SU-DHL-6 (cell line): ENCODE measurements at regions not wholly inside any gene's neighbourhood (a gene's known extent, or its start where the extent isn't known, plus 50 kb on each side); places are given as distances from the start of the nearest gene placed in this dataset.

Experiments
- H2AFZ ChIP-seq: fragments of 200-600 bp; sonication (generic); 2 replicates; pipeline ENCODE4 v1.6.1; 2014; ENCODE audit warnings: low read depth, mild to moderate bottlenecking, moderate library complexity, mixed read lengths, antibody characterized with exemption, low read length; ENCODE audit not compliant: severe bottlenecking
- H3F3A ChIP-seq: fragments of 200-600 bp; shearing (Covaris generic); 2 replicates; pipeline ENCODE4 v1.6.0; 2016; ENCODE audit warnings: antibody characterized with exemption, mild to moderate bottlenecking; ENCODE audit not compliant: insufficient read depth
- H3K27ac ChIP-seq: fragments of 200-600 bp; sonication (generic); 2 replicates; pipeline ENCODE4 v1.5.1; 2016; ENCODE audit warnings: low read depth, mild to moderate bottlenecking, low read length, moderate library complexity, mixed read lengths
- H3K27me3 ChIP-seq: fragments of 200-600 bp; sonication (generic), shearing (Covaris generic); 2 replicates; pipeline ENCODE4 v1.6.0; 2014; ENCODE audit warnings: mild to moderate bottlenecking, low read length
- H3K36me3 ChIP-seq: fragments of 200-600 bp; sonication (generic); 2 replicates; pipeline ENCODE4 v1.6.1; 2014; ENCODE audit warnings: mild to moderate bottlenecking, low read length, mixed read lengths
- H3K4me2 ChIP-seq: fragments of 300-600, 200-600 bp; shearing (Covaris generic), sonication (generic); 2 replicates; pipeline ENCODE4 v1.6.0; 2014; ENCODE audit warnings: low read length, low read depth, mild to moderate bottlenecking; ENCODE audit not compliant: poor library complexity, severe bottlenecking
- H3K4me3 ChIP-seq: fragments of 200-600 bp; sonication (generic); 2 replicates; pipeline ENCODE4 v1.5.1; 2014; ENCODE audit warnings: antibody characterized with exemption, low read length, mild to moderate bottlenecking, mixed read lengths; ENCODE audit not compliant: insufficient read depth, poor library complexity, severe bottlenecking
- H3K79me2 ChIP-seq: fragments of 200-600 bp; sonication (generic); 2 replicates; pipeline ENCODE4 v1.6.1; 2014; ENCODE audit warnings: mild to moderate bottlenecking, low read length, moderate library complexity; ENCODE audit not compliant: insufficient read depth
- H3K9ac ChIP-seq: fragments of 200-600 bp; sonication (generic); 2 replicates; pipeline ENCODE4 v1.7.0; 2014; ENCODE audit warnings: mild to moderate bottlenecking, low read length
- H3K9me2 ChIP-seq: fragments of 200-600 bp; sonication (generic); replicated peaks from 2 replicates; pipeline ENCODE4 v1.6.1; 2014; ENCODE audit warnings: low read length; ENCODE audit not compliant: insufficient read depth
- H3K9me3 ChIP-seq: fragments of 200-600 bp; sonication (generic); 2 replicates; pipeline ENCODE4 v1.6.1; 2014; ENCODE audit warnings: low read length, mixed read lengths; ENCODE audit not compliant: insufficient read depth
- H4K20me1 ChIP-seq: fragments of 200-600 bp; sonication (generic); 2 replicates; pipeline ENCODE4 v1.6.1; 2014; ENCODE audit warnings: low read depth, mild to moderate bottlenecking, antibody characterized with exemption, low read length, moderate library complexity, mixed read lengths
- CTCF ChIP-seq: fragments of 200-600 bp; sonication (generic); IDR thresholded peaks from one replicate; pipeline ENCODE4 v1.5.1; 2017; ENCODE audit warnings: antibody characterized with exemption, mild to moderate bottlenecking, low read length, moderate library complexity; ENCODE audit not compliant: insufficient read depth, poor library complexity, severe bottlenecking
- EZH2phosphoT487 ChIP-seq: fragments of 200-600 bp; sonication (generic), shearing (Covaris generic); conservative IDR thresholded peaks from 2 replicates; pipeline ENCODE4 v1.6.1; 2018; ENCODE audit warnings: mild to moderate bottlenecking, antibody characterized with exemption, low read length, moderate library complexity, mixed read lengths

DNA sequence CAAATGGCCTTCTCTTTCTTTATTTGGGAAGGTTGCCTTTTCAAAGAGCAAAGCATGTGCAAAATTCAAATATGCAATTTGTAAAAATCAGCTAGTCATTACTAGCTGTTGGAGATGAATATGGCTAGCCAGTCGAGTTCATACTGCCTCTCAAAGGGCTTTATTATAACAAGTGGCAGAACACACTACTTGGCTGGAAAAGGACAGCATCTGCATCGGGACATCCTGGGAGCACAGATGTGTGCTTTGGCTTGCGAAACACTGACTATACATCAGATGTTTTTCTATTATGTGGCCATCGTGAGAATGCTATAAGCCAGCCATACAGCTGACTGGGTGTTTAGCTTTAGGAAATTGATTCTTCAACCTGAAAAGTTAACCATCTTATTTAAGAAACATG is 424.2 kb downstream of the KCTD12 start:
- Histone ChIP-seq H3K4me2 (no peak overlapping the region), H3K9ac (no peak overlapping the region), H3K27me3 (no peaks in the 10 kb centered on the region), H3K36me3 (no peaks in the 10 kb centered on the region), H4K20me1 (no peaks in the 10 kb centered on the region), H3K27ac (no peak overlapping the region), H3K9me3 (no peaks in the 10 kb centered on the region), H3K4me3 (no peak overlapping the region), H3K79me2 (no peaks in the 10 kb centered on the region), H2AFZ (no peak overlapping the region), H3F3A (no peaks in the 10 kb centered on the region), H3K9me2 (no peaks in the 10 kb centered on the region)
- TF ChIP-seq CTCF, result no peak
- TF ChIP-seq EZH2phosphoT487, result no peak

DNA sequence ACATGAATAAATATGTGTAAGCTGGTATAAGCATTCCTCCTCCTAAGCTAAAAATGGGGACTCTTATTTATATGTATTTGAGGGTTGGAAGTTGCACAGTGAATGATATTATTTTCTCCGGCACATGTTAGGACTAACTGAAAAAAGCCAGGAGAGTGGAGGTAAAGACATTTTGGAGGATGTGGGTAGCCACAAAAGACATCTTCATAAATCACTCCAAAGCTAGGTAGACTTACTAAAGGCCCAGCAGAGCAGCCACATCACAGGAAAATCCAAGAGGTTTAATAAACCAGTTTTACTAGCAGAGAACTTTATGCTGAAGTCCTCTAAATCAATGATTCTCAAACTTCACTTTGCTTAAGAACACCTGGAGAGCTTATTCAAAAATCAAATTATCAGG is 424.7 kb downstream of the KCTD12 start:
- TF ChIP-seq CTCF (no peak), EZH2phosphoT487 (no peak)
- no peak overlapping the region for H2AFZ ChIP-seq
- H3K27me3 ChIP-seq, result no peaks in the 10 kb centered on the region
- H3F3A ChIP-seq, result no peaks in the 10 kb centered on the region
- no peaks in the 10 kb centered on the region for H3K9me2 ChIP-seq
- no peaks in the 10 kb centered on the region for H4K20me1 ChIP-seq
- no peak overlapping the region for H3K4me2 ChIP-seq
- H3K36me3 ChIP-seq, result no peaks in the 10 kb centered on the region
- H3K79me2 ChIP-seq, result no peaks in the 10 kb centered on the region
- H3K9ac ChIP-seq, result no peak overlapping the region
- H3K9me3 ChIP-seq, result no peaks in the 10 kb centered on the region
- H3K4me3 ChIP-seq, result no peak overlapping the region
- no peak overlapping the region for H3K27ac ChIP-seq

DNA sequence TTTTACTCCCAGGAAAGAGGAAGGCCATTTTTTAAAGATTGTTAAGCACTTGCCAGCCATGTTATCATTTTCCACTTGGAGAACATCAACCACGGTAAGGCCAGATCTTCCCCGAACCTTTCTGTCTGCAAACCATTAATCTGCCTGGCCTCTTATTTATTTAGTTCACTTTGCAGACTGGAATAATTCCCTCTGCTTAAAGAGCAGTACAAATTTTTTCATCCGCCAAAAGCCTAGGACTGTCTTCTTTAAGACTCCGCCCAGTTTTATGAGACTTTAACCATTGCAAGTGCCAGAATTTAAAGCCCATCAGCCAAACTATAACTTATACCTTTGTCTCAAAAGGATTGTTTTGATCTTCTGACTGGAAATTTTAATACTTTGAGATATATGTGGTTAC is 426.3 kb downstream of the KCTD12 start:
- TF ChIP-seq CTCF (no peak), EZH2phosphoT487 (no peak)
- Histone ChIP-seq H2AFZ (no peak overlapping the region), H3K9ac (no peak overlapping the region), H3K36me3 (no peaks in the 10 kb centered on the region), H3K4me3 (no peak overlapping the region), H3F3A (no peaks in the 10 kb centered on the region), H3K27me3 (no peaks in the 10 kb centered on the region), H3K9me3 (no peaks in the 10 kb centered on the region), H3K79me2 (no peaks in the 10 kb centered on the region), H3K27ac (no peak overlapping the region), H4K20me1 (no peaks in the 10 kb centered on the region), H3K4me2 (no peak overlapping the region), H3K9me2 (no peaks in the 10 kb centered on the region)

GRCh38 chr13:76455960-76456359 is 430.2 kb downstream of the KCTD12 start:
- Histone ChIP-seq H2AFZ (no peak overlapping the region), H4K20me1 (no peaks in the 10 kb centered on the region), H3K4me2 (no peak overlapping the region), H3K9ac (no peak overlapping the region), H3K27ac (no peak overlapping the region), H3K36me3 (no peaks in the 10 kb centered on the region), H3K9me2 (no peaks in the 10 kb centered on the region), H3K79me2 (no peaks in the 10 kb centered on the region), H3F3A (no peaks in the 10 kb centered on the region), H3K9me3 (peaks cover 4% of the 10 kb centered on the region; the same call in 1 of the 2 replicates), H3K27me3 (no peaks in the 10 kb centered on the region), H3K4me3 (no peak overlapping the region)
- TF ChIP-seq EZH2phosphoT487, result no peak
- no peak for TF ChIP-seq CTCF
